ENCODE measurements at regions not wholly inside any gene's neighbourhood (a gene's known extent, or its start where the extent isn't known, plus 50 kb on each side); places are given as distances from the start of the nearest gene placed in this dataset.

- no peak for TF ChIP-seq EZH2phosphoT487 (IDR thresholded peaks at IDR 0.05; ENCODE audit: borderline replicate concordance)
- TF ChIP-seq, protein P1, sequence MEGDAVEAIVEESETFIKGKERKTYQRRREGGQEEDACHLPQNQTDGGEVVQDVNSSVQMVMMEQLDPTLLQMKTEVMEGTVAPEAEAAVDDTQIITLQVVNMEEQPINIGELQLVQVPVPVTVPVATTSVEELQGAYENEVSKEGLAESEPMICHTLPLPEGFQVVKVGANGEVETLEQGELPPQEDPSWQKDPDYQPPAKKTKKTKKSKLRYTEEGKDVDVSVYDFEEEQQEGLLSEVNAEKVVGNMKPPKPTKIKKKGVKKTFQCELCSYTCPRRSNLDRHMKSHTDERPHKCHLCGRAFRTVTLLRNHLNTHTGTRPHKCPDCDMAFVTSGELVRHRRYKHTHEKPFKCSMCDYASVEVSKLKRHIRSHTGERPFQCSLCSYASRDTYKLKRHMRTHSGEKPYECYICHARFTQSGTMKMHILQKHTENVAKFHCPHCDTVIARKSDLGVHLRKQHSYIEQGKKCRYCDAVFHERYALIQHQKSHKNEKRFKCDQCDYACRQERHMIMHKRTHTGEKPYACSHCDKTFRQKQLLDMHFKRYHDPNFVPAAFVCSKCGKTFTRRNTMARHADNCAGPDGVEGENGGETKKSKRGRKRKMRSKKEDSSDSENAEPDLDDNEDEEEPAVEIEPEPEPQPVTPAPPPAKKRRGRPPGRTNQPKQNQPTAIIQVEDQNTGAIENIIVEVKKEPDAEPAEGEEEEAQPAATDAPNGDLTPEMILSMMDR (conservative IDR thresholded peaks at IDR 0.05; ENCODE audit: low read length) = no peak
Observed at GRCh38 chr13:63050287-63050686, 1634.6 kb upstream of the PCDH20 start.

Measured in Loucy (cell line).